ENCODE measurements at regions not wholly inside any gene's neighbourhood (a gene's known extent, or its start where the extent isn't known, plus 50 kb on each side); places are given as distances from the start of the nearest gene placed in this dataset.

GRCh38 chr20:54339093-54339492 is 131.2 kb downstream of the PFDN4 start:
- no peak for TF ChIP-seq CTCF (conservative IDR thresholded peaks at IDR 0.05; ENCODE audit: low read depth, low read length)
- DNase-seq (ENCODE audit: low read depth), result no peak
- no peak overlapping the region for H3K4me3 ChIP-seq (ENCODE audit: low read depth, low read length)

GRCh38 chr20:54340206-54340605 is 132.3 kb downstream of the PFDN4 start:
- no peak overlapping the region for H3K4me3 ChIP-seq (ENCODE audit: low read depth, low read length)
- no peak for TF ChIP-seq CTCF (conservative IDR thresholded peaks at IDR 0.05; ENCODE audit: low read depth, low read length)
- DNase-seq (ENCODE audit: low read depth), result no peak

GRCh38 chr20:54340667-54341081 is 132.8 kb downstream of the PFDN4 start:
- no peak overlapping the region for H3K4me3 ChIP-seq (ENCODE audit: low read depth, low read length)
- DNase-seq (ENCODE audit: low read depth), result no peak

GRCh38 chr20:54342258-54342920 is 133.0 kb upstream of the DOK5 start:
- TF ChIP-seq CTCF (conservative IDR thresholded peaks at IDR 0.05; ENCODE audit: low read depth, low read length), result no peak
- H3K4me3 ChIP-seq (ENCODE audit: low read depth, low read length), result no peak overlapping the region
- DNase-seq (ENCODE audit: low read depth), result no peak

More at GRCh38 chr20:54340667-54341081, 132.8 kb downstream of the PFDN4 start:
- no peak for TF ChIP-seq CTCF (conservative IDR thresholded peaks at IDR 0.05; ENCODE audit: low read depth, low read length)

GRCh38 chr20:54343099-54343498 is 132.3 kb upstream of the DOK5 start:
- no peak overlapping the region for H3K4me3 ChIP-seq (ENCODE audit: low read depth, low read length)
- no peak for DNase-seq (ENCODE audit: low read depth)
- no peak for TF ChIP-seq CTCF (conservative IDR thresholded peaks at IDR 0.05; ENCODE audit: low read depth, low read length)

GRCh38 chr20:54343634-54344033 is 131.8 kb upstream of the DOK5 start:
- TF ChIP-seq CTCF (conservative IDR thresholded peaks at IDR 0.05; ENCODE audit: low read depth, low read length), result no peak

GRCh38 chr20:54344832-54345231 is 130.6 kb upstream of the DOK5 start:
- TF ChIP-seq CTCF (conservative IDR thresholded peaks at IDR 0.05; ENCODE audit: low read depth, low read length), result no peak
- DNase-seq (ENCODE audit: low read depth), result no peak
- H3K4me3 ChIP-seq (ENCODE audit: low read depth, low read length), result no peak overlapping the region

More at GRCh38 chr20:54343634-54344033, 131.8 kb upstream of the DOK5 start:
- no peak for DNase-seq (ENCODE audit: low read depth)
- no peak overlapping the region for H3K4me3 ChIP-seq (ENCODE audit: low read depth, low read length)

All from epithelial cell of proximal tubule (primary cell).